HG02970 (cell line): ENCODE measurements at regions not wholly inside any gene's neighbourhood (a gene's known extent, or its start where the extent isn't known, plus 50 kb on each side); places are given as distances from the start of the nearest gene placed in this dataset.
"Not testable (repeated sequence)": the region's sequence is repeated elsewhere in the genome, so short reads cannot be mapped to it uniquely, and the experiment has no call there.

Experiments used
- ATAC-seq: cut with Tn5 transposase; IDR thresholded peaks from one replicate; pipeline ENCODE4 v1.9.1; 2021; ENCODE audit warnings: mild to moderate bottlenecking, moderate library complexity, moderate number of reproducible peaks; ENCODE audit not compliant: unreplicated experiment, low FRiP score

DNA sequence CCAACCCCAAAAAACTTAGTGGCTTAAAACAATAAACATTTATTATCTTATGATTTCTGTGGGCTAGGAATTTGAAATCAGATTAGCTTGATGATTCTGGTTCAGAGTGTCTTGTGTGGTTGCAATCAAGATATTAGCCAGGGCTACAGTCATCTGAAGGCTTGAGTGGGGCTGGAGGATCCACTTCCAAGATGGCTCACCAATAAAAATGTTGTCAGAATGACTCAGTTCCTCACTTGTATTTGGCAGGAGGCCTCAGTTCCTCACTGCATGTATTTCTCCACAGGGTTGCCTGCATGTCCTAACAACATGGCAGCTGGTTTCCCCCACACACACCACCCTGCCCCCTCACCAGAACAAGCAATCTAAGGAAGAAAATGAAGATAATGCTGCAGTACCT is 98.2 kb upstream of the NIPBL start:
- ATAC-seq, result no peak

DNA sequence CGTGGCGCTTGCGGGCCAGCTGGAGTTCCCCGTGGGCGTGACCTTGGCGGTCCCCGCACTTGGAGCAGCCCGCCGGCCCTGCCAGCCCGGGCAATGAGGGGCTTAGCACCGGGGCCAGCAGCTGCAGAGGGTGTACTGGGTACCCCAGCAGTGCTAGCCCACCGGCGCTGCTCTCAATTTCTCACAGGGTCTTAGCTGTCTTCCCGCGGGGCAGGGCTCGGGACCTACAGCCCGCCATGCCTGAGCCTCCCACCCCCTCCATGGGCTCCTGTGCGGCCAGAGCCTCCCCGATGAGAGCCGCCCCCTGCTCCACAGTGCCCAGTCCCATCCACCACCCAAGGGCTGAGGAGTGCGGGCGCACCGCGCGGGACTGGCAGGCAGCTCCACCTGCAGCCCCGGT is 94.0 kb upstream of the NIPBL start:
- not testable (repeated sequence) for ATAC-seq

DNA sequence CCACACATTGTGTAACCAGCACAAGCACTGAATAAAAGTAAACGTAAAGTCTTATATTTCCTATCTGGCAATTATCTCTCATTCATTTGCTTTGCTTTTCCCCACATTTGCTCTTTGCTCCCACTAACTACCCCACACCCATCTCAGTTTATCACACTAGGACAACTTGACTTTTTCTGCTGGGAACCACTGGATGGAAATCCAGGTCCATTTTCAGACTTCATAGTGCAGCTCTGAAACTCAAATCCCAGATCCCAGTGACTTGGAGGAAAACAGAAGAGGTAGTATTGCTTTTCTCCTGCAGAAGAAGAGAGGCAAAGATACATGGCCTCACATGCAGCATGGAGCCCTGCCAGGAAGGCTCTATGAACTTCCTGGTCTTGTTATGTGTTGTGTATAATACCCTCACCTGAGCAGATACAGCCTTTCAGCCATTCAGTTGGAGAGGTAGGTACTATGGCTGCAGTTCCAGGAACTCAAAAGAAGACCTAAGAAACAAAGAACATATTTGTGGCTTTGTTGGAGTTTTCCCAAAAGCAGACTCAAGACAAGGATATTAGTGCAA is 90.0 kb upstream of the NIPBL start:
- no peak for ATAC-seq

DNA sequence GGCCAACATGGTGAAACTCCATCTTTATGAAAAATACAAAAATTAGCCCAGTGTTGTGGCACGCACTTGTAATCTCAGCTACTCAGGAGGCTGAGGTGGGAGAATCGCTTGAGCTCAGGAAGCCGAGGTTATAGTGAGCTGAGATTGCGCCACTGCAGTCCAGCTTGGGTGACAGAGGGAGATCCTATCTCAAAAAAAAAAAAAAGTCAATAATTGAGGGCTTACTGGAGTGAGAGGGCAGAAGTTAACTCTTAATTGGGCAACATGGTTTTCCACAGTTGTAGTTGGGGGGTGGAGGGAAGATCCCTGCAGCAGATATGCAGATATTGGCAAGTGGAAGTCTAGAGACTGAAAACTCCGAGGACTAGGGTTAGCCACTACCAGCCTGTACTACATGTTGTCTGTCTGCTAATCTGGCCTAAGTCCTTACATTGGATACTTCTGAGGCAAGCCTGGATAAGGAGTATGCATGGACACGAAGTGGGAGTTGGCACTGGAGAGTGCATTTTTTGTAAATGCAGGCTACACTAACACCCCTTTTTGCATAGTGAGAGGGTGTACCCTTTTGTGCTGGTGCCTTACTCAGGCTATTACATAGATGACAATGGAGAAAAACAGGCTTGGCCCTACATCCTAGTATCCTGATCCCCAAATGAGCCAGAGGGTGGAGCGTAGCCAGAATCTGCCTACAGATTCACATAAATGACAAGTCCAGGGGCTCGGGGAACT is 89.0 kb upstream of the NIPBL start:
- no peak for ATAC-seq

DNA sequence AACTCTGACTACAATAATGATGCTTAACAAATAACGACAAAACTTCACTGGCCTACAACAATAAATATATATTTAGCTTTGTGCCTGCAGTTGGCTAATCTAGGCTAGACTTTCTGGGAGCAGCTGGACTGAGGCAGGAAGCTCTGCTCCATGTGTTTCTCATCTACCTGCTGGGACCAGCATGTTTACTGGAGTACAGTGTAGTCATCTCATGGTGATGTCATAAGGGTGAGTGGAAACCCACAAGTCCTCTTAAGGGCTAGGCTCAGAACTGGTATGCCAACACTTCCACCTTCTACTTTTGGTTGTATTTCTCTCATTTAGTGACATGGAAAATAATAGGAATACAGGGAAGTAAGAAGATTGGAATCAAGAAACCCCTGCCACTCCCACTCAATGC is 85.7 kb upstream of the NIPBL start:
- ATAC-seq, result no peak

DNA sequence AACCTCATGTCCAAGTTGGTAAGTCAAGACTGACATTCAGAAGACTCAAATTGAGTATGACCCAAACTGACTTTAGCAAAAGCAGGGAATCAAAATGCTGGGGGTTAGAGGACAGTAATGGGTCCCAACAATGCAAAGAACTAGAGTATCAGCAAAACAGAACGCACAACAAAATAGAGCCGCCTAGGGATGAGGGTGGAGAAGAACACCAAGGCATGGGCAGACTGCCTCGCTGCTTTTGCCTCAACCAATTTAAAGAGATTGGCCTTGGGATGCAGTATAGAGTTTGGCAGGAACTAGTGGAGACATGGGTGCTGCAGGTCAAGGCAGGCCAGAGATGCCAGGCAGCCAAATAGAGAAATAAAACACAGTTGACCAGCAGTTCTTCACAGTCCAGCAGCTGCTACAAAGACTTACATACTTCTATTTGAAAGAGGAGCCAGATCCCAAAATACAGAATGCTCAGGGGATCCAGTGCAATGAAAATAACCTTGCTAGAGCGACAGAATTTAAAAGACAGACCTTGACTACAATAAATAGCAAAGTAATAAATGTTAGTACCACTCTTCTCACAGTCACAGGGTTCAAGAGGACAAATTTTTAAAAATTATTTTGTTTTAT is 83.9 kb upstream of the NIPBL start:
- no peak for ATAC-seq

DNA sequence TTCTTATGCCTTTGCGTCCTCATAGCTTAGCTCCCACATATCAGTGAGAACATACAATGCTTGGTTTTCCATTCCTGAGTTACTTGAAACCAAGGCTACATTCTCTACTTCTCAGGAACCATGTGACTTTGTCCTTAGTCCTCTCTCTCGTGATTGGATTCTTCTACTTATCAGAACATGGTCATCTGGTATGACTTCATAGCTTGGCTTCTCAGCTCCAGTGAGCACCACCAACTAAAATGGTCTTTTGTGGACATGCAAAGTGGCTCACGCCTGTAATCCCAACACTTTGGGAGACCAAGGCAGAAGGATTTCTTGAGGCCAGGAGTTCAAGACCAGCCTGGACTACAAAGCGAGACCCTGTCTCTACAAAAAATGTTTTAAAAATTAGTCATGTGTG is 81.2 kb upstream of the NIPBL start:
- ATAC-seq, result no peak

DNA sequence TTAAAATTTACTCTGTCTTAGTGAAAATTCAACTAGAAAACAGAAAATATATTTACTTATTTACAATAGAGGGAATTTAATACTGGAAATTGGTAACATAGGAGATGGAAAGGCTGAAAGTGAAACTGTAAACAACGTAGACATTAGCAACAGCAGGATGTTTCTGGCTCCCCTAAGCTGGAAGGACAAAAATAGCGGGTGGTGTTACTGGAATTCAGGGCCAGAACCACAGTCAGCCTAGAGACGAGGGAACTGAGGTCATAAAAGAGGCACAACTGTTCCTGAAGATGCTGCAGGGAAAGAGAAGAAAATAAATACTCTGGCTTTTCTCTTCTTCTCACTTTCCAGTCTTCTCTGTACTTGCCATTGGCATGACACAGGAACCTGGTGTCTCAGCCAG is 80.4 kb upstream of the NIPBL start:
- no peak for ATAC-seq

DNA sequence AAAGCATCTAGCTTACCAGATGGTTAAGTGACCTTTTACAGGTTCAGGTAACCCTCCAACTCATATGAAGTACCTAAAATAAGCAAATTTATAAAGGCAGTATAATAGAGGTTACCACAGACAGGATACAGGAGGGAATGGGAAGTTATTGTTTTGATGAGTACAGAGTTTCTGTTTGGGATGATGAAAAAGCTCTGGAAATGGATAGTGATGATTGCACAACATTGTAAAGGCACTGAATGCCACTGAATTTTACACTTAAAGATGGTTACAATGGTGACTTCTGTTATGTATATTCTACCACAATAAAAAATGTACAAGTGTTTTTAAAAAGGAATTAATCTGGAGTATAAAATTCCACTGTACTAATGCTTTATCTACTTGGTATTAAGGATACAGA is 75.0 kb upstream of the NIPBL start:
- ATAC-seq, result no peak

DNA sequence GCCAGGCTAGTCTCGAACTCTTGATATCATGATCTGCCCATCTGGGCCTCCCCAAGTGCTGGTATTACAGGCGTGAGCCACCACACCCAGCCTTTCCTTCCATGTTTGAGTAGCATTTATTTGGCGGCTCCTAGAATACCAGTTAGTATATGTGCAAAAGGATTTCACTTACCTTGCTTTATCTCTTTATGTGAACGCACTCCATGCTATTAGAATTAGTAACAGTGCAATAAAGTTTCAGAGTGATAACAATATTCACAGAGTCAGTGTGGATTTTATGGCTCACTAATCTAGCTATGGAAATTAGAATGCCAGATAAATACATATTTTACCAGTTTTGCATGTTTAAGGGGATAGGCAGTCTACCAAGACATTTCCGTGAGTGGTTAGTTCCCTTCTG is 74.4 kb upstream of the NIPBL start:
- no peak for ATAC-seq

DNA sequence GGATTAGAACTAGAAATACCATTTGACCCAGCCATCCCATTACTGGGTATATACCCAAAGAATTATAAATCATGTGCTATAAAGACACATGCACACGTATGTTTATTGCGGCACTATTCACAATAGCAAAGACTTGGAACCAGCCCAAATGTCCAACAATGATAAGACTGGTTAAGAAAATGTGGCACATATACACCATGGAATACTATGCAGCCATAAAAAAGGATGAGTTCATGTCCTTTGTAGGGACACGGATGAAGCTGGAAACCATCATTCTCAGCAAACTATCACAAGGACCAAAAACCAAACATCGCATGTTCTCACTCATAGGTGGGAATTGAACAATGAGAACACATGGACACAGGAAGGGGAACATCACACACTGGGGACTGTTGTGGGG is 63.3 kb upstream of the NIPBL start:
- not testable (repeated sequence) for ATAC-seq

DNA sequence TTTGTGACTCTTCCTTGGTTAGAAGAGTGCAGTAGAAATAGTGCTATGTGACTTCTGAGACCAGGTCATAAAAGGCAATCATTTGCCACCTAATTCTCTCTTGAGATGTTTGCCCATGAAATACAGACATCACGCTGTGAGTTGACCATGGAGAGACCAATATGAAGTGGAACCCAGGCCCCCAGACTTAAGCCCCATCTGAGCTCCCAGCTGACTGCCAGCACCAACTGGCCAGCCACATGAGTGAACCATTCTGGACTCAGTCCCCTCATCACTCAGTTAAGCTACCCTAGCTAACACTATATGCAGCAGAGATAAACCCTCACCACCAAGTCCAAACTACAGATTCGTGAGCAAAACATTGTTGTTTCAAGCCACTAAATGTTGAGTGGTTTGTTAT is 60.7 kb upstream of the NIPBL start:
- ATAC-seq, result no peak

DNA sequence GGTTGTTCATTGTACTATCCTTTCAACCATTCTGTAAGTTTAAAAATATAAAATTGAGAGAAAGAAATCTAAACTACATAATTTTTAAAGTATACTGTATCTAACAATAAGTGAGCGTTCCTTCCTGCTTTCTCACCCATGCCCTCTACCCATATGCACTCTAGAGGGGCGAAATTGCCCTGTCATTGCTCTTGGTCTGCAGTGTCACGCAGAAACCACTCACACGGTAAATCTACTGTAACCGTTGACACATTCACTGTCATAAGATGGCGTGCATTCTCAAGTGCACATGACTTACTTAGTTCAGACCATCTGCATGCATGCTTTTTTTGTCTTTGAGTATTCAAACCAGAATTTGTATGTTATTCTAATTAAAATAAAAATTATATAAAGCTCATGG is 55.7 kb upstream of the NIPBL start:
- ATAC-seq, result no peak

DNA sequence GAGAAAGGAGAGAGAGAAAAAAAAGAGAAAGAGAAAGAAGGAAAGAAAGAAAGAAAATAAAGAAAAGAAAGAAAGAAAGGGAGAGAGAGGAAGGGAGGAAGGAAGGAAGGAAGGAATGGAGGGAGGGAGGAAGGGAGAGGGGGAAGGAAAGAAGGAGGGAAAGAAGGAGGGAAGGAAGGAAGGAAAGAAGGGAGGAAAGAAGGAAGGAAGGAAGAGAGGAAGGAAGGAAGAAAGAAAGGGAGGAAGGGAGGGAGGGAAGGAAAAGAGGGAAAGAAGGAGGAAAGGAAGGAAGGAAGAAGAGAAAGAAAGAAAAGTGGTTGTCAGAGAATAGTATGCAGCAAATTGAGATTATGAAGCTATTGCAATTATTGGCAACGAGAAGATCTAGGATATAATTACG is 49.9 kb upstream of the NIPBL start:
- no peak for ATAC-seq
